OCI-LY7 (cell line): ENCODE measurements at regions not wholly inside any gene's neighbourhood (a gene's known extent, or its start where the extent isn't known, plus 50 kb on each side); places are given as distances from the start of the nearest gene placed in this dataset.

Experiments used
- BruUV-seq: library from RNA; stranded (reverse); fragments of 400-500 nt; replicated peaks from 2 replicates; lab custom pipeline; 2021; lab: Mats Ljungman, UMichigan
- CTCF ChIA-PET: fragments of 300-600 bp; sonication (Branson Sonifier 250); formaldehyde crosslinking; loops from one replicate; lab custom pipeline; 2022; ENCODE audit warnings: antibody characterized with exemption; ENCODE audit not compliant: unreplicated experiment; lab: Charles Lee
- POLR2A ChIA-PET: fragments of 300-600 bp; sonication (Branson Sonifier 250); formaldehyde crosslinking; loops from one replicate; lab custom pipeline; 2022; ENCODE audit warnings: antibody characterized with exemption; lab: Charles Lee
- DNase-seq: peaks from one replicate; pipeline ENCODE4 v3.0.0-alpha.2; 2015; ENCODE audit warnings: low spot score
- H2AFZ ChIP-seq: fragments of 200-600 bp; sonication (generic), shearing (Covaris generic); 2 replicates; pipeline ENCODE4 v1.6.1; 2014; ENCODE audit warnings: mild to moderate bottlenecking, antibody characterized with exemption, low read length, moderate library complexity
- H3K27ac ChIP-seq: fragments of 200-600 bp; sonication (generic); 2 replicates; pipeline ENCODE4 v1.5.1; 2014; ENCODE audit warnings: mixed run types, low read depth, mild to moderate bottlenecking, moderate library complexity, low read length, inconsistent platforms; ENCODE audit not compliant: poor library complexity, severe bottlenecking
- H3K36me3 ChIP-seq: fragments of 200-600 bp; sonication (generic); 2 replicates; pipeline ENCODE4 v1.6.1; 2014; ENCODE audit warnings: mild to moderate bottlenecking, antibody characterized with exemption, low read length, moderate library complexity, mixed read lengths; ENCODE audit not compliant: insufficient read depth
- H3K4me1 ChIP-seq: fragments of 200-600 bp; sonication (generic); 2 replicates; pipeline ENCODE4 v1.5.1; 2014; ENCODE audit warnings: mild to moderate bottlenecking, low read length; ENCODE audit not compliant: insufficient read depth, poor library complexity, severe bottlenecking
- H3K4me2 ChIP-seq: fragments of 200-600 bp; sonication (generic); 2 replicates; pipeline ENCODE4 v1.6.1; 2014; ENCODE audit warnings: mild to moderate bottlenecking, low read length
- H3K4me3 ChIP-seq: fragments of 200-600 bp; sonication (generic); 2 replicates; pipeline ENCODE4 v1.5.1; 2014; ENCODE audit warnings: mild to moderate bottlenecking, low read depth, low read length; ENCODE audit not compliant: poor library complexity, severe bottlenecking
- H3K79me2 ChIP-seq: fragments of 200-600 bp; sonication (generic); 2 replicates; pipeline ENCODE4 v1.6.1; 2016; ENCODE audit warnings: low read depth, mild to moderate bottlenecking, low read length, moderate library complexity, mixed read lengths; ENCODE audit not compliant: insufficient read depth
- H3K9me2 ChIP-seq: fragments of 200-600 bp; sonication (generic); 2 replicates; pipeline ENCODE4 v1.6.1; 2016; ENCODE audit warnings: mild to moderate bottlenecking, low read length, mixed read lengths; ENCODE audit not compliant: insufficient read depth
- H3K9me3 ChIP-seq: fragments of 200-600 bp; sonication (generic); 2 replicates; pipeline ENCODE4 v1.6.1; 2014; ENCODE audit warnings: mild to moderate bottlenecking, mixed run types, low read length, mixed read lengths
- H4K20me1 ChIP-seq: fragments of 200-600 bp; sonication (generic); 2 replicates; pipeline ENCODE4 v1.6.1; 2014; ENCODE audit warnings: mild to moderate bottlenecking, antibody characterized with exemption, low read length, moderate library complexity, mixed read lengths; ENCODE audit not compliant: insufficient read depth
- CTCF ChIP-seq: fragments of 200-600 bp; sonication (generic); conservative IDR thresholded peaks from 2 replicates; pipeline ENCODE4 v1.5.1; 2014; ENCODE audit warnings: mild to moderate bottlenecking, antibody characterized with exemption, low read length, moderate library complexity, mixed read lengths
- EZH2phosphoT487 ChIP-seq: fragments of 200-600 bp; sonication (generic); IDR thresholded peaks from 2 replicates; pipeline ENCODE4 v1.6.1; 2018; ENCODE audit warnings: low read depth, borderline replicate concordance, mild to moderate bottlenecking, mixed run types, antibody characterized with exemption, low read length, moderate library complexity, mixed read lengths
- intact Hi-C: fragments of 100-400 bp; cut with micrococcal nuclease; formaldehyde crosslinking; loops from one replicate; pipeline ENCODE4 v1.10.0; 2022; ENCODE audit not compliant: unreplicated experiment

DNA sequence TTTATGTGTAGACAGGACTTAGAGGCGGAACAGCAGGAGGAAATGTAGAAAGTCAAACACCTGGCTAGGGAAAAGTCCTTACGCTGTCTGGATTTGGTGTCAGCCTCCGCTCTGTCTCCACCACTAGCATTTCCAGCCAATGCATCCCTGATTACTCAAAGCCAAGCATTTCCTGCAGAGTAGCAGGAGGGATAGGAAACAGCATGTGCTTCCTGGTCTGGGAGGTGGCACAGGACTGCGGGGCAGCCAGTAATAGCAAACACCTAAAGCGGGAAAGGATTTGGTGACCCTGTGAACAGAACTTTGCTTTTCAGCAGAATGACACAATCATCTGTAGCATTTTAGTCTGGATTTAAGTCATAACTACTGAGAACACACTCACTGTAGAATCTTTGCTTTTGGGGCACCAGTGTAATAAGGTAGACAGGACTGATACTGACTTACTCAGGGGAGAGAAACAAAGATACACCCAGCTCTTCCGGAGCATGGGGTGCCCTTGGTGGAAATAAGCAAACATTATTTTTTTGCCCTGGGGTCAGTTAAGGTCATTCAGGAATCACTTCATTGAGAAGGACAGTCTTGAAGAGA is 133.3 kb upstream of the AHI1 start:
- Histone ChIP-seq H4K20me1 (no peaks in the 10 kb centered on the region), H2AFZ (no peak overlapping the region), H3K79me2 (no peaks in the 10 kb centered on the region), H3K27ac (no peak overlapping the region), H3K4me3 (no peak overlapping the region), H3K36me3 (no peaks in the 10 kb centered on the region), H3K9me3 (no peaks in the 10 kb centered on the region), H3K9me2 (no peaks in the 10 kb centered on the region), H3K4me2 (no peak overlapping the region), H3K4me1 (no peaks in the 10 kb centered on the region)
- ChIA-PET POLR2A (no interaction called here), CTCF (no interaction called here)
- no TSS peak for BruUV-seq
- TF ChIP-seq EZH2phosphoT487 (no peak), CTCF (no peak)
- intact Hi-C loops, result no loop called here
- no peak for DNase-seq

DNA sequence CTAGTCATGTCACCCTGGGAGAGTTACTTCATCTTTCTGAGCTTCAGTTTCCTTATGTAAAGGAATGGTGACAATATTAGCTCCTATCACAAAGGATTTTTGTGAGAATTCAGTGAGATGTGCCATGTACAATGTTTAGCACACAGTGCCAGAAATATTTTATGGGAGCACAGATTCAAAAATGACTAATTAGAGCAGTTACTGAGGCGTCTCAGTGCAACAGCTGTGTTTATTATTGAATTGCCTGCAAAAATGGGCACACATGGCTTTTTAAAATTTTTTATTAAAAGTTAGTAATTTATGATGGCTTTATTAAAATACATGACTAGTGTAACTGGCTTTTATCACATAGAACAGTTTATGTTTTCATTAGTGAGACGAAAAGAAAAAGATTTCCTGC is 134.3 kb upstream of the AHI1 start:
- BruUV-seq, result no TSS peak
- Histone ChIP-seq H3K36me3 (no peaks in the 10 kb centered on the region), H3K9me2 (no peaks in the 10 kb centered on the region), H2AFZ (no peak overlapping the region), H3K9me3 (no peaks in the 10 kb centered on the region), H3K4me3 (no peak overlapping the region), H3K4me1 (no peaks in the 10 kb centered on the region), H4K20me1 (no peaks in the 10 kb centered on the region), H3K27ac (no peak overlapping the region), H3K79me2 (no peaks in the 10 kb centered on the region), H3K4me2 (no peak overlapping the region)
- intact Hi-C loops, result no loop called here
- TF ChIP-seq EZH2phosphoT487 (no peak), CTCF (no peak)
- DNase-seq, result no peak
- CTCF ChIA-PET, result no interaction called here
- POLR2A ChIA-PET, result interaction anchor here (0.9 to 1.2 kb wide), 2 partner anchors 32 to 38 kb away, joined by 3 read pairs; no protein-coding TSS in a partner anchor

DNA sequence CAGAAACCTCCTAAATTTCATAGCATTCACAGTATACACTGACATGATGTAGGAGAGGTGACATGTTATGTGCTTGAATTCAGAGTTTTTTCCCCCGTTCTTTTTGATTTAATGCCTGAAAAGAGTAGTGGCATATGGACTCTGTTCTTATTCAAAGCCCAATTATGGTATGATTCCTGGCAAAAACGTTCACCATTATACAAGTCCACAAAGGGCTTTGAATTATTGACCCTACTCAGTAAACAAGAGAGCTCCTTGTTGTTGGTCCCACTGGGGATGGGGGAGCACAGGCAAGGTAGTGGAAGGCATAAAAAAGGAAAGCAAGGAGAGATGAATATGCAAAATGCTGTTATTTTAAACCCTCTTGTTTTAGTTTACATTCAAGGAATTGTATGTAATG is 136.0 kb upstream of the AHI1 start:
- CTCF ChIA-PET, result no interaction called here
- BruUV-seq, result no TSS peak

More for the DNA sequence above, 136.0 kb upstream of the AHI1 start:
- H2AFZ ChIP-seq, result no peak overlapping the region
- H3K9me2 ChIP-seq, result no peaks in the 10 kb centered on the region
- POLR2A ChIA-PET, result no interaction called here
- H3K9me3 ChIP-seq, result no peaks in the 10 kb centered on the region
- no peak overlapping the region for H3K4me2 ChIP-seq
- intact Hi-C loops, result no loop called here
- H3K79me2 ChIP-seq, result no peaks in the 10 kb centered on the region
- TF ChIP-seq EZH2phosphoT487 (no peak), CTCF (no peak)
- no peaks in the 10 kb centered on the region for H4K20me1 ChIP-seq
- no peaks in the 10 kb centered on the region for H3K36me3 ChIP-seq
- no peaks in the 10 kb centered on the region for H3K4me1 ChIP-seq
- DNase-seq, result no peak
- no peak overlapping the region for H3K4me3 ChIP-seq
- no peak overlapping the region for H3K27ac ChIP-seq
